Upper lobe of left lung (tissue), 6 donors: ENCODE measurements at regions not wholly inside any gene's neighbourhood (a gene's known extent, or its start where the extent isn't known, plus 50 kb on each side); places are given as distances from the start of the nearest gene placed in this dataset.

Source experiments
- ATAC-seq, 2 donors: fragments of 200-7000 bp; cut with Tn5 transposase; one replicate each; pipeline ENCODE4 v1.9.1; 2022; ENCODE audit warnings: mild to moderate bottlenecking in 2 of 2, moderate library complexity in 2 of 2; ENCODE audit not compliant: low FRiP score in 2 of 2
- DNase-seq, 2 donors: peaks; one replicate each; pipeline ENCODE4 v3.0.0-alpha.2; 2019 to 2020
- H3K27ac ChIP-seq, 4 donors: fragments of 200-600 bp; sonication (generic); one replicate each; pipeline ENCODE4 v1.5.1; 2016 to 2019
- H3K27me3 ChIP-seq, 4 donors: fragments of 200-600 bp; sonication (generic); one replicate each; pipeline ENCODE4 v1.5.1; 2017 to 2019
- H3K36me3 ChIP-seq, 4 donors: fragments of 200-600 bp; sonication (generic); one replicate each; pipeline ENCODE4 v1.5.1; 2016 to 2019
- H3K4me1 ChIP-seq, 4 donors: fragments of 200-600 bp; sonication (generic); one replicate each; pipeline ENCODE4 v1.5.1; 2018 to 2019
- H3K4me3 ChIP-seq, 4 donors: fragments of 200-600 bp; sonication (generic); one replicate each; pipeline ENCODE4 v1.5.1; 2017 to 2019; ENCODE audit warnings: mild to moderate bottlenecking in 2 of 4, moderate library complexity in 1 of 4
- H3K9me3 ChIP-seq, 4 donors: fragments of 200-600 bp; sonication (generic); one replicate each; pipeline ENCODE4 v1.5.1; 2018 to 2019
- EP300 ChIP-seq, 4 donors: sonication (generic); formaldehyde crosslinking; IDR thresholded peaks; one replicate each; pipeline ENCODE4 v1.5.1; 2017; ENCODE audit warnings: antibody characterized with exemption in 4 of 4, control low read depth in 2 of 4
- POLR2A ChIP-seq, 4 donors: fragments of 450-650 bp; IDR thresholded peaks; one replicate each; pipeline ENCODE4 v1.5.1; 2016 to 2017; ENCODE audit warnings: antibody characterized with exemption in 4 of 4, mild to moderate bottlenecking in 2 of 4
- POLR2AphosphoS5 ChIP-seq, 2 donors: sonication (generic); formaldehyde crosslinking; IDR thresholded peaks; one replicate each; pipeline ENCODE4 v1.5.1; 2017; ENCODE audit warnings: antibody characterized with exemption in 2 of 2
- WGBS, 2 donors: methylation state at CpG; one replicate each; pipeline ENCODE4 v1.1.5; 2017 to 2018; 5-methylcytosine and 5-hydroxymethylcytosine counted together
- TF ChIP-seq, protein P1 (sequence below), 6 experiments: fragments of 450-650 bp in 4 of 6; fragments of 200-600 bp in 2 of 6; sonication (generic) in 2 of 6; IDR thresholded peaks; one replicate each; pipeline ENCODE4 v1.5.1; 2016 to 2019; ENCODE audit warnings: antibody characterized with exemption in 6 of 6
- donor health status: DM: no; HTN: no; CAD: no; lungs with moderate emphysema.
- donor health status: DM: no; HTN: yes; CAD: no; lungs with severe emphysema.

DNA sequence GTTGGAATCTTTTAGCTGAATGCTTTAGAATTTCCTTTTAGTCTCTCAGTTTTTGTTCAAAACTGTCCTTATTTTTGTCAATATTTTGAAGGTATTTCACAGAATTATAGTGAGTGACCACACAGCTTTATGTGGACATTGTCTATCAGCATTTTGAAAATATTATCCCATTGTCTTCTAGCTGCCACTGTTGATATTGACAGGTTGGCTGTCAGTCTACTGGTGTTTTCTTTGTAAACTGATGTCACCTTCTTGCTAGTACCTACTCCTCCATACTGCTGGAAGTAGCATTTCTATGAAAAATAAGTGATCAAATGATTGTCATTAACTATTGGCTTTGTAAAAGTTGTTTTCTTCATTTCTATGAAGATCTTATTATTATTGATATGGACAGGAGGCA is 256.8 kb downstream of the KLF12 start:
- ATAC-seq (no peak), DNase-seq (no peak)
- Histone ChIP-seq H3K4me1 (no peaks in the 10 kb centered on the region), H3K9me3 (no peaks in the 10 kb centered on the region), H3K27ac (no peak overlapping the region), H3K27me3 (no peaks in the 10 kb centered on the region), H3K4me3 (no peak overlapping the region), H3K36me3 (no peaks in the 10 kb centered on the region)
- TF ChIP-seq POLR2A (IDR thresholded peaks at IDR 0.05) (no peak), EP300 (IDR thresholded peaks at IDR 0.05) (no peak), POLR2AphosphoS5 (IDR thresholded peaks at IDR 0.05) (no peak)
- TF ChIP-seq, protein P1, sequence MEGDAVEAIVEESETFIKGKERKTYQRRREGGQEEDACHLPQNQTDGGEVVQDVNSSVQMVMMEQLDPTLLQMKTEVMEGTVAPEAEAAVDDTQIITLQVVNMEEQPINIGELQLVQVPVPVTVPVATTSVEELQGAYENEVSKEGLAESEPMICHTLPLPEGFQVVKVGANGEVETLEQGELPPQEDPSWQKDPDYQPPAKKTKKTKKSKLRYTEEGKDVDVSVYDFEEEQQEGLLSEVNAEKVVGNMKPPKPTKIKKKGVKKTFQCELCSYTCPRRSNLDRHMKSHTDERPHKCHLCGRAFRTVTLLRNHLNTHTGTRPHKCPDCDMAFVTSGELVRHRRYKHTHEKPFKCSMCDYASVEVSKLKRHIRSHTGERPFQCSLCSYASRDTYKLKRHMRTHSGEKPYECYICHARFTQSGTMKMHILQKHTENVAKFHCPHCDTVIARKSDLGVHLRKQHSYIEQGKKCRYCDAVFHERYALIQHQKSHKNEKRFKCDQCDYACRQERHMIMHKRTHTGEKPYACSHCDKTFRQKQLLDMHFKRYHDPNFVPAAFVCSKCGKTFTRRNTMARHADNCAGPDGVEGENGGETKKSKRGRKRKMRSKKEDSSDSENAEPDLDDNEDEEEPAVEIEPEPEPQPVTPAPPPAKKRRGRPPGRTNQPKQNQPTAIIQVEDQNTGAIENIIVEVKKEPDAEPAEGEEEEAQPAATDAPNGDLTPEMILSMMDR (IDR thresholded peaks at IDR 0.05), result no peak

DNA sequence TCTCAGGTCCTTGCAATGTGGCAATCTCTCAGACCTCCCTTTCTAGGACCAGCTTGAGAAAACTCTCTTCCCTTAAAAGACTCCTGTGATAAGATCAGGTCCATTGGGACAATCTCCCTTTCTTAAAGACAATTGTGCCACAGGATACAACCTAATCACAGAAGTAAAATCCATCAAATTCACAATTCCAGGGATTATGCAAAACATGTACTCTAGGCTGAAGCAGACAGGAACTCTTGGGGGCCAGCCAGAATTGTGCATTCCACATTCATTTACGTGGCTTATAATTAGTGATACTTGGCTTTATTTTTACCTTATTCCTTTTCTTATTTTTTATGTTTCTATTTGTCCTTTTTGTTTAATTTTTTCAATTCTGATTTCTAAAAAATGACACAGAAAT is 257.9 kb downstream of the KLF12 start:
- Histone ChIP-seq H3K27ac (no peak overlapping the region), H3K4me1 (no peaks in the 10 kb centered on the region), H3K4me3 (no peak overlapping the region), H3K36me3 (no peaks in the 10 kb centered on the region), H3K9me3 (no peaks in the 10 kb centered on the region), H3K27me3 (no peaks in the 10 kb centered on the region)
- DNase-seq (no peak), ATAC-seq (no peak)
- 77 to 83% methylated on average over 1 of the region's 1 CpG for WGBS, 2 donors
- TF ChIP-seq POLR2AphosphoS5 (IDR thresholded peaks at IDR 0.05) (no peak), POLR2A (IDR thresholded peaks at IDR 0.05) (no peak), EP300 (IDR thresholded peaks at IDR 0.05) (no peak)
- TF ChIP-seq, protein P1 (IDR thresholded peaks at IDR 0.05), result no peak

- Histone ChIP-seq H3K27me3 (no peaks in the 10 kb centered on the region), H3K4me3 (no peak overlapping the region), H3K9me3 (no peaks in the 10 kb centered on the region), H3K4me1 (no peaks in the 10 kb centered on the region), H3K27ac (no peak overlapping the region), H3K36me3 (no peaks in the 10 kb centered on the region)
- ATAC-seq (no peak), DNase-seq (no peak)
- TF ChIP-seq POLR2AphosphoS5 (IDR thresholded peaks at IDR 0.05) (no peak), POLR2A (IDR thresholded peaks at IDR 0.05) (no peak), EP300 (IDR thresholded peaks at IDR 0.05) (no peak)
- TF ChIP-seq, protein P1 (IDR thresholded peaks at IDR 0.05), result no peak
- 71 to 79% methylated on average over 5 of the region's 5 CpGs for WGBS, 2 donors
These were observed 260.0 kb downstream of the KLF12 start for GRCh38 chr13:73873940-73874830.

DNA sequence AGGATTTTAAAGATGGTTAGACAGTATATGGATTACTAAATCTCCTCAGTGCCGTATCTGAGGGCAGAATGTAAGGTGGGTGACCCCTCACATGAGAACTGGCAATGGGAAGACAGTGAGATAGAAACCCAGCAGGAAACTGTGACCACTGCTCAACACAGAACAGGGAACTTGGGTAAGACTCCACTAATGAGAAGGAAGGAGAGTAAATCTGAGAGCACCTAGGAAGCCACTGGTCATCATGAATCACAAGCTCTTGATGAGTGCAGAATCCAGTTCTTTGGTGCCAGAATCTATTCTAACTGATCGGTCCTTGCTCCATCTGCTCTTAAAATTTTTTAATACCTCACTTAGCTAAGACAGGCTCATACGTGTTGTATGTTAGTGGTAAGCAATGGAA is 261.8 kb downstream of the KLF12 start:
- TF ChIP-seq, protein P1 (IDR thresholded peaks at IDR 0.05), result no peak
- TF ChIP-seq POLR2AphosphoS5 (IDR thresholded peaks at IDR 0.05), result no peak
- TF ChIP-seq EP300 (IDR thresholded peaks at IDR 0.05), result no peak
- TF ChIP-seq POLR2A (IDR thresholded peaks at IDR 0.05), result no peak
- 59 to 78% methylated on average over 3 of the region's 3 CpGs for WGBS, 2 donors
- ATAC-seq, result no peak
- DNase-seq, result no peak
- Histone ChIP-seq H3K27me3 (no peaks in the 10 kb centered on the region), H3K4me3 (no peak overlapping the region), H3K4me1 (no peaks in the 10 kb centered on the region), H3K36me3 (no peaks in the 10 kb centered on the region), H3K27ac (no peak overlapping the region), H3K9me3 (no peaks in the 10 kb centered on the region)
